ENCODE measurements at regions not wholly inside any gene's neighbourhood (a gene's known extent, or its start where the extent isn't known, plus 50 kb on each side); places are given as distances from the start of the nearest gene placed in this dataset.

GRCh38 chr4:107388736-107389274 lies 331.2 kb downstream of the PAPSS1 start:
- Mint-ChIP-seq H3K9me3 (peaks cover 0 to 10% (median 3%) of the 10 kb centered on the region in 7 donors), H3K27ac (no peak overlapping the region), H3K4me3 (no peak overlapping the region), H3K27me3 (ENCODE audit: low read depth in 3 of 3) (no peaks in the 10 kb centered on the region), H3K4me1 (no peaks in the 10 kb centered on the region), H3K36me3 (no peaks in the 10 kb centered on the region)
- H3K27ac ChIP-seq (ENCODE audit: low read depth in 1 of 2, low read length in 2 of 2): no peak overlapping the region
- H3K9me3 ChIP-seq (replicated peaks in 1 of 2; ENCODE audit: control insufficient read depth in 1 of 2, insufficient read depth in 1 of 2, low read length in 2 of 2): peaks cover 0 to 5% of the 10 kb centered on the region in 2 donors
- H3K4me3 ChIP-seq (replicated peaks in 1 of 3; ENCODE audit: low read depth in 2 of 3, low read length in 3 of 3): no peak overlapping the region
- H2AFZ ChIP-seq (ENCODE audit: insufficient read depth, low read depth, low read length, poor library complexity, severe bottlenecking): no peak overlapping the region
- H3K4me1 ChIP-seq (ENCODE audit: control insufficient read depth in 1 of 2, insufficient read depth in 2 of 2, low read length in 2 of 2): no peaks in the 10 kb centered on the region
- H3K27me3 ChIP-seq (ENCODE audit: control insufficient read depth in 2 of 2, insufficient read depth in 2 of 2, low read length in 2 of 2): no peaks in the 10 kb centered on the region
- H3K9ac ChIP-seq (ENCODE audit: insufficient read depth, low read length, poor library complexity, severe bottlenecking): no peak overlapping the region
- intact Hi-C loops (cut with micrococcal nuclease): no loop called here
- WGBS (ENCODE audit: insufficient coverage): no CpG with 5 or more reads among the region's 3 CpGs
- no peak for TF ChIP-seq CTCF (IDR thresholded peaks at IDR 0.05)
- no peaks in the 10 kb centered on the region for H3K36me3 ChIP-seq (replicated peaks in 1 of 2; ENCODE audit: control insufficient read depth in 1 of 2, insufficient read depth in 2 of 2, low read length in 2 of 2)
- H3K79me2 ChIP-seq (ENCODE audit: insufficient read depth, low read length): no peaks in the 10 kb centered on the region
- H4K20me1 ChIP-seq (ENCODE audit: insufficient read depth, low read length): no peaks in the 10 kb centered on the region
- no peak for DNase-seq
- H3K4me2 ChIP-seq (replicated peaks; ENCODE audit: extremely low read depth, low read length, poor library complexity, severe bottlenecking): no peak overlapping the region

- Histone ChIP-seq H3K4me2 (replicated peaks; ENCODE audit: extremely low read depth, low read length, poor library complexity, severe bottlenecking) (no peak overlapping the region), H3K27me3 (ENCODE audit: control insufficient read depth in 2 of 2, insufficient read depth in 2 of 2, low read length in 2 of 2) (no peaks in the 10 kb centered on the region), H2AFZ (ENCODE audit: insufficient read depth, low read depth, low read length, poor library complexity, severe bottlenecking) (no peak overlapping the region), H3K9me3 (replicated peaks in 1 of 2; ENCODE audit: control insufficient read depth in 1 of 2, insufficient read depth in 1 of 2, low read length in 2 of 2) (peaks cover 3 to 4% of the 10 kb centered on the region in 2 donors), H3K79me2 (ENCODE audit: insufficient read depth, low read length) (no peaks in the 10 kb centered on the region), H3K4me3 (replicated peaks in 1 of 3; ENCODE audit: low read depth in 2 of 3, low read length in 3 of 3) (no peak overlapping the region), H3K4me1 (ENCODE audit: control insufficient read depth in 1 of 2, insufficient read depth in 2 of 2, low read length in 2 of 2) (no peaks in the 10 kb centered on the region), H3K36me3 (replicated peaks in 1 of 2; ENCODE audit: control insufficient read depth in 1 of 2, insufficient read depth in 2 of 2, low read length in 2 of 2) (no peaks in the 10 kb centered on the region), H3K27ac (ENCODE audit: low read depth in 1 of 2, low read length in 2 of 2) (no peak overlapping the region), H3K9ac (ENCODE audit: insufficient read depth, low read length, poor library complexity, severe bottlenecking) (no peak overlapping the region), H4K20me1 (ENCODE audit: insufficient read depth, low read length) (no peaks in the 10 kb centered on the region)
- Mint-ChIP-seq H3K36me3 (no peaks in the 10 kb centered on the region), H3K9me3 (peaks cover 2 to 9% (median 7%) of the 10 kb centered on the region in 7 donors), H3K4me3 (no peak overlapping the region), H3K4me1 (no peaks in the 10 kb centered on the region), H3K27me3 (ENCODE audit: low read depth in 3 of 3) (no peaks in the 10 kb centered on the region), H3K27ac (no peak overlapping the region)
- no peak for DNase-seq
- intact Hi-C loops (cut with micrococcal nuclease): no loop called here
- no peak for TF ChIP-seq CTCF (IDR thresholded peaks at IDR 0.05)
- WGBS (ENCODE audit: insufficient coverage): 89% methylated on average over 13 of the region's 20 CpGs
Observed at GRCh38 chr4:107380836-107381438, 339.1 kb downstream of the PAPSS1 start.
